HG03066 (cell line): ENCODE measurements at regions not wholly inside any gene's neighbourhood (a gene's known extent, or its start where the extent isn't known, plus 50 kb on each side); places are given as distances from the start of the nearest gene placed in this dataset.
"Not testable (repeated sequence)": the region's sequence is repeated elsewhere in the genome, so short reads cannot be mapped to it uniquely, and the experiment has no call there.

Source experiments
- ATAC-seq: cut with Tn5 transposase; IDR thresholded peaks from one replicate; pipeline ENCODE4 v1.9.1; 2021; ENCODE audit warnings: low read depth; ENCODE audit not compliant: unreplicated experiment

DNA sequence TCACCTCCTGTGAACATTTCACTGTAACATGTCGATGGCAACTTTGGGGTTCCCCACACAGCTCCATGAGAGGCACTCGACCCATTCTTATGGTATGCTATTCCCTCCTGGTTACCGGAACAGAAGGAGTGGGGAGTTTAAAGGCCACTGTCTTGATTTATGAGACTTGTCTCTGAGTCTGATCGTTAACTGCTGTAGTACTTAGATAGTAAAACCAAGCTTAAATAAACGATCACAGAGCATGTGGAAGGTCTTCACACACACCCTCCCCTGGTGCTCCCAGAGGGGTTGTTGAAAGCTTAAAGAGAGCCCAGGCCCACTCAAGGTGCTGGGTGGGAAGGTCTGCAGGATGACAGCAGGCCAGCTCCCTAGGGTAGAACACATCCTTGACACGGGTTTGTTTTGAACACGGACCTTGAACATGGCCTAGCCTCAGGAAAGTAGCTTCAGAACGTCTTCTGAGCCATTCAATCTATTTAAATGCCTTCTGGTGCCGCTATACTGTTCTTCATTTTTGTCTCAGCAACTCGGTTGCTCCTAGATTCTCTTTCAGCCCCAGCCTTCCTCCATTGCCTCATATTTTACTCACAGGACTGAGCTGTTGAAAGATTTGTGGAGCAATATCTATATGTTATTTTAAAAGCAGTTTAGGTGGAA, 335.3 kb downstream of the FGFR2 start:
- no peak for ATAC-seq

DNA sequence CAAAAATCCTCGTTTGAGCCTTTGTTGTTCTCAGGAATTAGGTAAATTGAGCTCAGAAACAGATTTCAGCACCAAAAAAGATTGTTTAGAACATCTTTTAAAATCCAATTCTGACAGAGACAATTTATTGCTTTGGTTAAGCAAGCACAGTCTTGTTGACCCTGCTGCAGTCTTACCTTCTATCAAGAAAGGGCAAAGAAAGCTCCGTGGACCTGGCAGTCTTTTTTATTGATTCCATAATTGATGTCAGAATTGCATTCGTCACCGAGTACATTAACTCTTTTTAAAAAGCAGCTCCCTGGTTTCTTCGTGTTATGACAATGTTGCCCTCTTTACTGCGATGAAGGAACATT, 334.8 kb downstream of the FGFR2 start:
- no peak for ATAC-seq

DNA sequence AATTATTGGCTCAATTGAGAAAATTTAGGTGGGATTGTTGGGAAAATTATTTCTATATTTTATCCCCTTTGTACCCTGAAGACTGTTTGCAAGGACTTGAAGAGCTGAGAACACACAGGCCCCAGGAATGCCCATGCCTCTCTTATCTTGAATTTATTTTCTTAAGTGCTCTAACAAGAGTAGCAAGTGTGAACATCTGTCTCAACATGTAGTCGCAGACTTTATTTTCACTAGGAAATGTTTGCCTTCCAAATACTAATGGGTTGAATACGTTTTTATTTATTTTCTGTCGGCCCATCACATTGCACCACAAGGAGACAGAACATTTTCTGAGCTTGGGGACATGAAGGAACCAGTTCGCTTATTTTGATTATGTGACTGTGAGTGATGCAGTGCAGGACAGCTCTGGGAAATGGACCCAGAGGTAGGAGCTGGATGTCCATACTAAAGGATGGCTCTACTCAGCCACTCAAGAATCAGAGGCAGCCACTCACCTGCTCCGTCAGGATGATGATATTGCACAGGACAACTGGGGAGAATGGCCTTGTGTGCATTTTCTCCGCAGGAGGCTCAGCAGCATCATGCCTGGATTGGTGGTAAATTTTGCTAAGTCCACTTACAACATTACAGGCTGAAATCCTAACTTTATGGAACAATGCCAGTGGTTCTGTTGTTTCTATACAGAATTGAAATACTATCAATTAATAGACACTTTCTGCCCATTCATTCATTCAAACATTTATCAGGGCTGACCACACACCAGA, 332.7 kb downstream of the FGFR2 start:
- no peak for ATAC-seq

DNA sequence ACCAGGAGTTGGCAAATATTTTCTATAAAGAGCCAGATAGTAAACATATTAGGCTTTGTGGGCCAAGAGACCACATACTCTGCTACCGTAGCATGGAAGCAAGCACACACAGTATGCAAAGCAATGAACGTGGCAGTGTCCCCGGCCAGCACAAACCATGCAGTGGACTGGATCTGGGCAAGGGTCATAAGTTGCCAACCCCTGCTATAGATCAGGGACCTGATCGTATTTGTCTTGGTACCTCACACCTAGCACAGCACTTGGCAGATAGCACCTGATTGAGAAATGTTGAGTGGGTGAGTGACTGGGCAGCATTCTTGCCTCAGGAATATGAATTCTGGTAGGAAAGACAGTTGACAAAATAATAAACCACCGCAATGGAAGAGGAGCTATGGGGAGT, 331.9 kb downstream of the FGFR2 start:
- ATAC-seq = no peak

DNA sequence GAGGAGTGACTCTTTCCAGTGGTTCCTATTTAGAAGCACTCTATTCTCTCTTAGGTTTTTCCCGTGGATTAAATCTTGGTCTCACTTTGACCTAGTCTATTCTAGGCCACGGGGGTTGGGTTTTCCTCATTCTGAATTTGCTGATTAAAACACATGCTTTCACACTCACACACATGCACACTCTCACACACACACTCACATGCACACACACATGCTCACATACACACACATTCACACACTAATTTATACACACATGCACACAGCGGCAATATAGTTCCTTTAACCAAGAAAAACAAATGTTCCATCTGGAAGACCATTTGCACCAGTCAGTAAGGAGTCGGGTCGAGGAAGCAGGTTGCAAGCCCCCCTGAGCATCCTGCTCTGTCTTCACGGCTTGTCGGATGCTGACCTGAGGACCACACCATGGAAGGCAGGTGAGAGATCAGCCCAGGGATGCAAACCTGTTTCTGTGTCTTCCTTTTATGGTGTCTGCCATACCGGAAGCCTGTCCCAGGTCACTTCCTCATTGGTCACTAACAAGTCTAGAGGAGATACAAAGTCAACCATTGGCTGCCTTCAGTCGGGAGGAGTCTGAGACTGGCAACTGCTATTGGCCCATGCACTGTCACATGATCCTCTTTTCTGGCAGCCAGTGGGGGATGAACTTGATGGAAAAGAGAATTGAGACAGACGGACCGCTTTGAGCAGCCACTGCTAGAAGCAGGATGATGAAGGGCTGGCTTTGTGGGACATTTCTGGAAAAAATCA, 330.8 kb downstream of the FGFR2 start:
- no peak for ATAC-seq

DNA sequence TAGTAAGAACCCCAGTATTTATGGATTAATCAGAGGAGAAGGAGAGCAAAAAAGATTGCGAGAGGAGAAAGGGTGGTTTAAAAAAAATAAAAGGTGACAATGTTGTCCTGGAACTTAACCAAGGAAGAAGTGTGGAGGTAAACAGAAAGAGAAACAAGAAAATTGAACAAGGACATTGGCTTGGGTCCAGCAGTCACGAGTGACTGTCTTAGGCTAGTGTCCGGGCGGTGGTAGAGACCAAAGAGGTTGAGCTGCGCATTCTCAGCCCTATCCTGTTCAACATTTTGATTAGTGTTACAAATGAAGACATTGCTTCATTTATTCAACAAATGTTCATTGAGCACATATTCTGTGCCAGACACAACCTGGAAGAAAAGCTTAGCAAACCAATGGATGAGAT, 329.9 kb downstream of the FGFR2 start:
- no peak for ATAC-seq

DNA sequence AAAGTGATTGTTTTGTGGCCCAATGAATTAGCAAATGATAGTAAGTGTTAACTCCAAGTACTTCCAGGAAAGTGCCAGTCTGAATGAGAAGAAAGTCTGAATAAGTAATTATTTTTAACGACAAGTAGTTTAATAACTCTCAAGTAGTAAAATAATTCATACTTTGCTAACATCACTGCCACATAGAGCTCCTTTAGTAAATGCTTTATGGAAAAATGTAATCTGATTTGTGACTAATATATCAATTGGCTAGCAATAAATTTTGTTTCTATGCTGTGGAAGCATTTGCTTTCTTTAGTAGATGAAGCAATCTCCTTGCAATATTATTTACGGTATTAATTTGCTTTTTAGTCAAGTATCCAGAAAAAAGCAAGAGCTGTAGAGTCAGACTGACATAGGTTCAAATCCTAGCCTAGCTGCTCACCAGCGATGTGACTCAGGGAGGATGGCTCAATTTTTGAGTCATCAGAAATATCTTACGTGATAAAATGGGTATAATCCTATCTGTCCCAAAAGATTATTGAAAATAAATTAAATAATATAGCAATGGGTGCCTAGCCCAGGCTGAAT, 329.3 kb downstream of the FGFR2 start:
- no peak for ATAC-seq

DNA sequence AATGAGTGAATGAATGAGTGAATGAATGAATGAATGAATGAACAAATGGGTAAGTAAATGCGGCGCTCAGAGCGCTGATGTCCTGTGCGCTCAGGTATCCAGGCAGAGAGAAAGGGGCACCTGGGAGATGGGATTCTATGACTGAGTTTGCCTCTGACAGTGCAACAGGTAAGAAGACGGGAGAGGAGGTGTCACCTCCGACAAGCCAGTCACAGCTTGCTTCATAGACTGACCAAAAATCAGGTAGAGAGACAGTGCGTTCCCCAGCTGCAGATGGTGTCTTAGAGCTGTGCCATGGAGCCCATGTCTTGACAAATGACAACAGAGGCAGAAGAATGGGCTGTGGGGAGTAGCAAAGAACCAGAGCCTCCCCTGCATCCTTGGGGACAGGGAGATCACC, 327.3 kb downstream of the FGFR2 start:
- ATAC-seq = no peak

DNA sequence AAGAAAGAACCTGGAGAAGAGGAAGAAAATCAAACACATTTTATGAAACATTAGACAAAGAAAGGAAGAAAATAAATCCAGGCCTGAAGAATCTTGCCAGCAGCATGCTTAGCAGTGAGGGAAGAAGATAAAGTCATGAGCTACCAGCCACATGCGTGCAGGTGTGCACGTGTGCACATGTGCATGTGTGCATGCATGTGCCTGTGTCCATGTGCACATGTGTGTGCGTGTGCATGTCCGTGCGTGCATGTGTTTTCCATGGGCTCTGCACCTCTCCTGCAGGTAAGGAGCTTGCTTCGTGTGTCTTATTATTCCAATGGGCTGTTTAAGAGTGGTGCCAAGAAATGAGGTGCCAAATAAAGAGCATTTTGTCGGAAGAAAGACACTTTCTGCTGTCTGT, 322.2 kb downstream of the FGFR2 start:
- no peak for ATAC-seq

DNA sequence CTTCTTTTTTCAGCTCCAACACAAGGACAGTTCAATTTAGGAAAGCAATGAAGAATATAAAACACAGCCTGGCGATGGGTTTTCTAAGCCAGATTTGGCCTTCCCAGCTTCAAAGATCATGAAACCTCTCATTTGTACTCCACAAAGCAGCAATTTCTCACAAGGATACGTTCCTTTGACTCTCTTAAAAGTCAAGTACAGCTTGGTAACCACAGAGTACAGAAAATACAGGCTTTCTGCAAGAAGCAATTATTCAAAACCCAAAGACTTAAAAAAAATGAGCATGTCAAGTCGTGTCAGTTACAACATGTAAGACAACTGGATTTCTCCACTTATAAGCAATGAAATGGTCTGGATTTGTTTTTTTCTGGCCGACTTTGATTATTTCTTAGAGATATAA, 321.4 kb downstream of the FGFR2 start:
- no peak for ATAC-seq

DNA sequence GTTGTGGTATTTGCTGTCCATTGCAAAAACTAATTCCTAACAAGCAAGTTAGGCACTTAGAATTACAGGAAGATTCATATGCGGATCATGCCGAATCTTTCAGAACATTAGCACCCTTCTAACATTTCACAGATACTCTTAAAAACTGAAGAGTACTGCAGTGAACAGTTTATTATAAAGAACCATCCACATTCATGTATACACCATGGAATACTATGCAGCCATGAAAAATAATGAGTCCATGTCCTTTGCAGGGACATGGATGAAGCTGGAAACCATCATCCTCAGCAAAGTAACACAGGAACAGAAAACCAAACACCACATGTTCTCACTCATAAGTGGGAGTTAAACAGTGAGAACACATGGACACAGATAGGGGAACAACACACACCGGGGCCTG, 319.9 kb downstream of the FGFR2 start:
- not testable (repeated sequence) for ATAC-seq

DNA sequence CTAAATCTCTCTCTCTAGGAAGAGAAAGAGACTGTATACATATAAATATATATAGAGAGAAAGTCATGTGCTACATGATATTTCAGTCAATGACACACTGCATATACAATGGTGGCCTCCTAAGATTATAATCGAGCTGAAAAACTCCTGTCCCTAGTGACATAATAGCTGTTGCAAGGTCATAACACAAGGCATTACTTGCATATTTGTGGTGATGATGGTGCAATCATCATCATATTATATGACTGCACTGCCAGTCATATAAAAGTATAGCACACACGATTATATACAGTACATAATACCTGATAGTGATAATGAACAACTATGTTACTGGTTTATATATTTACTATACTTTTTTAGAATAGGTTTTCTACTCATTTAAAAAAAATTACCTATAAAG, 316.7 kb downstream of the FGFR2 start:
- ATAC-seq = no peak

DNA sequence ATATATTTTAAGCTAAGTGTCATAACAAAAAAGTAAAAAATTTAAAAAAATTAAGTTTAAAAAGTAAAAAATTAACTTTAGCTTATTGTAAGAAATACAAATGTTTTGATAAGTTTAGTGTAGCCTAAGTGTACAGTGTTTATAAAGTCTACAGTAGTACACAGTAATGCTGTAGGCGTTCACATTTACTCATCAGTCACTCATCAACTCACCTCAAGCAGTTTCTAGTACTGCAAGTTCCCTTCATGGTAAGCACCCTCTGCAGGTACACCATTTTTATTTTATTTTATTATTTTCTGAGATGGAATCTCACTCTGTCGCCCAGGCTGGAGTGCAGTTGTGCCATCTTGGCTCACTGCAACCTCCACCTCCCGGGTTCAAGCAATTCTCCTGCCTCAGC, 316.0 kb downstream of the FGFR2 start:
- no peak for ATAC-seq

DNA sequence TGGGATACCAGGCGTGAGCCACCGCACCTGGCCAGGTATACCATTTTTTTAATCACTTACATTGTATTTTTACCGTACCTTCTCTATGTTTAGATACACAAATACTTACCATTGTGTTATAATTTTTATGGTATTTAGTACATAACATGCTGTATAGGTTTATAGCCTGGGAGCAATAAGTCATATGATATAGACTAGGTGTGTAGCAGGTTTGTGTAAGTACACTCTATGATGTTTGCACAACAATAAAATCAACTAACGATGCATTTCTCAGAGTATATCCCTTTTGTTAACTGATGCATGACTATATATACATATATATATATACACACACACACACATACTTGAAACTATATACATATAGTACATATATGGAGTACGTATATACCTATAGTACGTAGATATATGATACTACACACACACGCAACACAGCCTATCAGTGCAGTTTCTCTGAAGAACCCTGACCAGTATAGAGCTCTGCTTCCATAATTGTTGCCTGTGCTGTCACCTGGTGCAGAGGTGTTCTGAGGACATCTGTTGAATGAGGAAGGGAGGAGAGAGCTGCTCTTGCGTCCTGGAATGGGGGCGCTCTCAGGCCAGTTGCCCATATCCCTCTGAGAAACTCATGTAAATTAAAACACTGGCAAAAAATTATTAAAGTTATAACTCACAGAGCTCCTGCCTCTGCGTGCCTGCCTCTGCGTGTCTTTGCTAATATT, 315.3 kb downstream of the FGFR2 start:
- no peak for ATAC-seq

DNA sequence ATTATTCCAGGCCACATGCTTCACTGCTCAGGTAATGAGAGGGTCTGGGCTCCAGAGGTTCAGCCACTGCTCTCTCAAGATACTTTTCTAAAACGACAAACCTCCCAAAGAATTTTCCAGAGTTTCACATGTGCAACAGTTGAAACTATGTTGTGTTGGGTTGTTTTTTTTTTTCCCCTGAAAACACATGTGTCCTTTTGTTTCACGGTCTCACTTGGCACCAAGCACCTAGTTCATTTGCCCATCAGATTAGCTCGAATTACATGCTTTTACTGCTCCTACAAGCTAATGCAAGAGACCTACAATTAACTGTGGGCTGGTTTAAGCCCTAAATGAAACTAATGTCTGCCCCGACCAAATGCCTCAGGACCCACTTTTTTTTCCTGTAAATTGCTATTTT, 313.3 kb downstream of the FGFR2 start:
- no peak for ATAC-seq

DNA sequence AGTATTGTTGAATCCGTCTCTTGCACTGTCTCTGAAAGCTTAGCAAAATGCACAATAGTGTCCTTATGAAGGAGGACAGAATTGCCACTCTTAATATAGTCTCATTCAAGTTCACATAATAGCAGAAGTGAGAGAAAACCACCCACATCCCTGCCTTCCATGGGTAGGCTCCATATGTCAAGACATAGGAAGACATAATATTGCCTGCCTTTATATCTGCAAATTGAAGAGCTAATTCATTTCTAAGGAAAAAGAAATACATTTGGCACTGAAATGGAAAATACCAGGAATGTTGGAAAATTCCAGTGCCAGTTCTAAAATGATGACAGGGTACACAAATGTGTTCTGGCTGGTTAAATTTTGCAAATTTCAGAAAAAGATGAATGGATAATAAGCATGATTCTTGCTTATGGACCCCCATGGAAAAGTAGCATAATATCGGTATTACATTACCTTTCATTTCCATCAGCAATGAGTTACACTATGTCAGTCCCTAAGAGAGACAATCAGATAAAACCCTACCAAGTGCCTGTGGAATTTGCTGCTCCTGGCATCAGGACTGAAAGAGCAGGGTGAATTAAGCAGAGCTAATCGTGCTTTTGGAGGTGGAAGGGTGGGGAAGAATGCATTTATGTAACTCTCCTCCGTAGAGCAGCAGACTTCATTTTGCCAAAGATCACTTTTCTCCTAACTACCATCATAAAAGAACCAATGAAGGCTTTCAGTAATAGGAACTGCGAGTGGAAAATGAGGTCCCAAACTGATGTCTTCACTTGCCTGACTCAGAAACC, 312.6 kb downstream of the FGFR2 start:
- ATAC-seq = no peak

DNA sequence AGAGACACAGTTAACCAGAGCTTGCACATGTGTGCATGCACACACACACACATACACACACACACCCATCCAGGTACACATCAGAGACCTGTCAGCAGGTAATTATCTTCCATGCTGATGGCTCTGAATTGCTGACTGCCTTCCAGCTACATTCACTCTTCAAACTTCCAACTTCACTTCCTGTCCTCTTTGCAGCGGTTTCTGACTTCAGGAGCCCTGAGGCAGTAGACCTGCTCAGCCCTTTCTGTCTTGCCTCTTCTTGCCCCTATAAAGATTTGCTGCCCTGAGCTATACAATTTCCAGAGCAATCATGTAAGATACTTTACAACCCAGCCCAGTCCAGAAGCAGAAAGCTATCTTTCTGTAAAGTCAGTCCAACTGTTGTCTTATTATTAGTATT, 310.2 kb downstream of the FGFR2 start:
- ATAC-seq = no peak

DNA sequence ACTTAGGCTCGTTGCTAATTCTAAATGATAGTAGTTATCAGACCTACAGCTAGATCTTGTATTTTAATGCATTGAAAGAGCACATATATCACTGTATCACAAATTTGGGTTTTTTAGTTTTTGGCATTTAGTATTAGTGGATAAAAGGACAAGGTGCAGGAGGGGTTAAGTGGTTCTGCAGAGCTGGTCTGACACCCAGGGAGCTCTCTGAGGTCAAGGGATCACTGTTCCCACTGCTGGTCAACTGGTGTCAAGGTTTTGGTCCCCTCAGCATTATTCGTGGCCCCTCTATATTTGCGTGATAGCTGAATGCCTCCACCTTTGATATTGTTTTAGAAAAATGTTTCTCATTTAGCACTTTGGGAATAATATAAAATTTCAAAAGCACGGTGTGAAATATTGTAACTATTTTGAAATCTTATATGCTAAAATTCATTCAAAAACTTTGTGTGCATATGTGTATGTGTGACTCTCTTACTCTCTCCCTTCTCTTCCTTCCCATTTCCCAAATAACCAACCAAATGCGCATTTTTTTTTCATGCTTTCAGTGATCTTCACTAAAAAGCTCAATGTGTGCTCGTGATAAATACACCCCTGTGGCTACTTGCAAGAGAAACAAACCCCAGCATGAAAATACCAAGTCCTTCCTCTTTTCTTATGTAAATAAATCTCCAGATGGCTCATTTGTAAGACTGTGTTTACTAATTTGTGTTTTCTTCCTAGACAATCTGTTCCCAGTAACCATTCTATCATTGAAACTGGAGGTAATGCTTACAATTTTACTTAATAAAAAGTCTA, 309.2 kb downstream of the FGFR2 start:
- no peak for ATAC-seq

DNA sequence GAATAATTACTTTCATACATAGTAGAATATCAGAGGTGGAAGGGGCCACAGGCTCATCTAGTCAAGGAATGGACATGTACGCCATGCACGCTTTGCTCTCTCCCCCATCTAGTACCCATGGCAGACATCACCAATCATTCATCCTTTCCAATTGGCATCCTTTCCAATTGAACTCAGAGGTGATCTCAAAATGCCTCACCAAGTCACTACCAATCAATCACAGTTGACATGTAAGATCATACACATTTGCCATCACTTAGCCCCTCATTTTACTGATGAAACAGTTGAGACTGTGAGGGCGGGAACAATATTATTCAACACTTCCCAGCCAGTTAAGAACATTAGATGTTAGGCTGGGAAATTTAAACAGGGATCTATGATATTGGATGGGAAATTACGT, 308.4 kb downstream of the FGFR2 start:
- no peak for ATAC-seq
